Inferior parietal cortex (tissue), 1 donor: ENCODE measurements at regions not wholly inside any gene's neighbourhood (a gene's known extent, or its start where the extent isn't known, plus 50 kb on each side); places are given as distances from the start of the nearest gene placed in this dataset.

ENCODE experiments used
- DNase-seq: peaks from one replicate; pipeline ENCODE4 v3.0.0-alpha.2; 2016; ENCODE audit errors: extremely low spot score

GRCh38 chr9:89808756-89809181, 204.0 kb downstream of the GADD45G start:
- no peak for DNase-seq

GRCh38 chr9:89810431-89810830, 205.6 kb downstream of the GADD45G start:
- DNase-seq: no peak

- DNase-seq: no peak
Measured at GRCh38 chr9:89811356-89811755, 206.5 kb downstream of the GADD45G start.

- DNase-seq: no peak
Measured at GRCh38 chr9:89811886-89812450, 207.2 kb downstream of the GADD45G start.

GRCh38 chr9:89812556-89813181, 207.9 kb downstream of the GADD45G start:
- no peak for DNase-seq

GRCh38 chr9:89813482-89813881, 208.7 kb downstream of the GADD45G start:
- DNase-seq: no peak

GRCh38 chr9:89814340-89815040, 209.7 kb downstream of the GADD45G start:
- no peak for DNase-seq

- no peak for DNase-seq
Measured at GRCh38 chr9:89815061-89815902, 210.5 kb downstream of the GADD45G start.

- no peak for DNase-seq
Measured at GRCh38 chr9:89815903-89816573, 211.2 kb downstream of the GADD45G start.

- no peak for DNase-seq
Measured at GRCh38 chr9:89817151-89817950, 212.5 kb downstream of the GADD45G start.

- DNase-seq: no peak
Measured at GRCh38 chr9:89820337-89820736, 215.5 kb downstream of the GADD45G start.

- no peak for DNase-seq
Measured at GRCh38 chr9:89821081-89821480, 216.3 kb downstream of the GADD45G start.

- DNase-seq: no peak
Measured at GRCh38 chr9:89822996-89823395, 218.2 kb downstream of the GADD45G start.

- no peak for DNase-seq
Measured at GRCh38 chr9:89825669-89826068, 220.9 kb downstream of the GADD45G start.

GRCh38 chr9:89826186-89826585, 221.4 kb downstream of the GADD45G start:
- DNase-seq: no peak

- DNase-seq: no peak
Measured at GRCh38 chr9:89829346-89829745, 224.5 kb downstream of the GADD45G start.

GRCh38 chr9:89835666-89836065, 230.9 kb downstream of the GADD45G start:
- DNase-seq: no peak

- no peak for DNase-seq
Measured at GRCh38 chr9:89837162-89837933, 232.5 kb downstream of the GADD45G start.

GRCh38 chr9:89837934-89838310, 233.1 kb downstream of the GADD45G start:
- DNase-seq: no peak

GRCh38 chr9:89838621-89839020, 233.8 kb downstream of the GADD45G start:
- DNase-seq: no peak
